Cardiac muscle cell (in vitro differentiated cells and primary cell): ENCODE measurements at regions not wholly inside any gene's neighbourhood (a gene's known extent, or its start where the extent isn't known, plus 50 kb on each side); places are given as distances from the start of the nearest gene placed in this dataset.
A peak's percentile ranks its signal among the peaks of the same experiment; 100 is the strongest.

ENCODE experiments used
- DNase-seq, 2 donors: peaks; one replicate each; pipeline versions ENCODE4 v3.0.0 to v3.0.0-alpha.2; 2010 to 2017; ENCODE audit warnings: low read depth in 1 of 2, low spot score in 1 of 2
- H3K27ac ChIP-seq: fragments of 200-600 bp; sonication (generic); 2 replicates; pipeline ENCODE4 v1.5.1; 2016
- H3K27me3 ChIP-seq: fragments of 200-600 bp; sonication (generic); 2 replicates; pipeline ENCODE4 v1.6.0; 2016; ENCODE audit warnings: control low read depth
- H3K36me3 ChIP-seq: fragments of 200-600 bp; sonication (generic); 2 replicates; pipeline ENCODE4 v1.5.1; 2016; ENCODE audit warnings: control low read depth
- H3K4me1 ChIP-seq: fragments of 200-600 bp; sonication (generic); 2 replicates; pipeline ENCODE4 v1.8.1; 2017; ENCODE audit warnings: low read depth, mild to moderate bottlenecking, mixed run types
- H3K4me3 ChIP-seq: fragments of 200-600 bp; sonication (generic); 2 replicates; pipeline ENCODE4 v1.5.1; 2016; ENCODE audit warnings: mild to moderate bottlenecking
- H3K9me3 ChIP-seq: fragments of 200-600 bp; sonication (generic); 2 replicates; pipeline ENCODE4 v1.5.1; 2017; ENCODE audit warnings: low read depth, mild to moderate bottlenecking, control low read depth
- CTCF ChIP-seq: IDR thresholded peaks from 2 replicates; pipeline ENCODE4 v1.5.1; 2012; ENCODE audit warnings: low read depth, mild to moderate bottlenecking, low read length

DNA sequence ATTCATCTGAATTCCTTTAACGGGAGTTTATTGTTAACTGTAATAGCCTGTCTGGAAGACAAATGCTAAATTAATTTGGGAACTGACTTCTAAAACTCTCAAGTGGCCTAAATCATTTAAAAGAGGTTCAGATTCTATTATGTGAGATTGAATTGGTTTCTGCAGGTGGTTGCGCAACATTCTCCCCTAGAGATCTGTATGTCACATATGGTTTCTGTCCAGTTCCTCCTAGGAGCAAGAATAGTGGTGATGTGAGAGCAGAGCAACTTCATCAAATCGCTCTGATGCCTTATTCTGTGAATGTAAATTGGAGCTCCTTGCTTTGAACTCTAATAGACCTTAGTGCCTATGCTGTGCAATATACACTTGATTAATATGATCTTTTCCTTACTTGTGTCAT lies 144.6 kb upstream of the GPR101 start:
- TF ChIP-seq CTCF = no peak
- Histone ChIP-seq H3K27me3 (no peaks in the 10 kb centered on the region), H3K9me3 (no peaks in the 10 kb centered on the region), H3K36me3 (no peaks in the 10 kb centered on the region), H3K27ac (no peak overlapping the region), H3K4me3 (no peak overlapping the region), H3K4me1 (no peaks in the 10 kb centered on the region)
- no peak for DNase-seq

- Histone ChIP-seq H3K36me3 (no peaks in the 10 kb centered on the region), H3K9me3 (no peaks in the 10 kb centered on the region), H3K4me3 (no peak overlapping the region), H3K27me3 (no peaks in the 10 kb centered on the region), H3K27ac (no peak overlapping the region), H3K4me1 (no peaks in the 10 kb centered on the region)
- DNase-seq = no peak
- no peak for TF ChIP-seq CTCF
These were observed 138.6 kb upstream of the GPR101 start for GRCh38 chrX:137172317-137172948.

DNA sequence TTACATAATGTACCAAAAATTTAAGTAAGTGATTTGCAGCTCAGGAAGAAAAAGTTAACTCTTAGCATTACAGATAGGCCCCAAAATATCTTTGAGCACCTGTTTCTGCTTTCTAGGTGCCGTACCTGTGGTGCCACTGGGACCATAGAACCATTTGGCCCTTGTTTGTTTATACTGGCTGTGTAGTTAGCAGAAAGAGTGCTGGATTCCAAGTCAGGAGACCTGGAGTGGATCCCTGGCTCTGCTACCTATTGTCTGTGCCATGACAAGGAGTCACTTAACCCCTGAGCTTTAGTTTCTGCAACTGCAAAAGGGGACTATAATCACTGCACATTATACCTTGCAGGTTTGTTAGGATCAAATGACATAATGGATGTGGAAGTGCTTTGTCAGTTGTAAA lies 137.8 kb upstream of the GPR101 start:
- TF ChIP-seq CTCF = no peak
- Histone ChIP-seq H3K27me3 (no peaks in the 10 kb centered on the region), H3K36me3 (no peaks in the 10 kb centered on the region), H3K27ac (no peak overlapping the region), H3K9me3 (no peaks in the 10 kb centered on the region), H3K4me1 (no peaks in the 10 kb centered on the region), H3K4me3 (no peak overlapping the region)
- DNase-seq = no peak

DNA sequence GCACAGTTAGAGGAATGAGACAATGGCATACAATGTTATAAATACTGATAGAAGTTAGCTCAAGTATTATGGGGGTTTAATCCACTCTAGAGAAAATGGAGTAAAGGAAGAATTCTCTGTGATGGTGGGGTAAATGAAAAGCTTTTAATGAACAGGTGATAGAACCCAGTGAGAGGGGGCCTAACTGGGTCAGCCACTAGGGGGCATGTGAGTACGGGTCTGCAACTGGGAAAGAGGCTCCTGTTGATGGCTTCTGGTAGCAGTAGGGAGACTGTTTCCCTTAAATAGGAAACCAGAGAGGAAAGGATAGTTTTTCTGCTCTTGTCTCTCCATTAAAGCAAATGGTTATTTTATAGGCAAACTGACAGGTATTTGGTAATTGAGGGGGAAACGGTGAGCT lies 132.8 kb upstream of the GPR101 start:
- no peak for TF ChIP-seq CTCF

GRCh38 chrX:137164329-137164728 lies 130.5 kb upstream of the GPR101 start:
- TF ChIP-seq CTCF = no peak
- H3K27ac ChIP-seq = no peak overlapping the region
- no peaks in the 10 kb centered on the region for H3K27me3 ChIP-seq
- DNase-seq = no peak
- no peaks in the 10 kb centered on the region for H3K4me1 ChIP-seq
- H3K36me3 ChIP-seq = no peaks in the 10 kb centered on the region
- no peak overlapping the region for H3K4me3 ChIP-seq
- no peaks in the 10 kb centered on the region for H3K9me3 ChIP-seq

More for the DNA sequence above, 132.8 kb upstream of the GPR101 start:
- no peaks in the 10 kb centered on the region for H3K4me1 ChIP-seq
- H3K9me3 ChIP-seq = no peaks in the 10 kb centered on the region
- DNase-seq = peak in 1 of 2 donors; percentile 15
- H3K27me3 ChIP-seq = no peaks in the 10 kb centered on the region
- no peak overlapping the region for H3K27ac ChIP-seq
- H3K36me3 ChIP-seq = no peaks in the 10 kb centered on the region
- no peak overlapping the region for H3K4me3 ChIP-seq
